GM19455 (cell line): ENCODE measurements at regions not wholly inside any gene's neighbourhood (a gene's known extent, or its start where the extent isn't known, plus 50 kb on each side); places are given as distances from the start of the nearest gene placed in this dataset.
"Not testable (repeated sequence)": the region's sequence is repeated elsewhere in the genome, so short reads cannot be mapped to it uniquely, and the experiment has no call there.

Experiments
- ATAC-seq: cut with Tn5 transposase; IDR thresholded peaks from one replicate; pipeline ENCODE4 v1.9.1; 2021; ENCODE audit not compliant: unreplicated experiment

- not testable (repeated sequence) for ATAC-seq
Measured at GRCh38 chr16:88161623-88162275, 210.5 kb downstream of the BANP start.

GRCh38 chr16:88162778-88163177 lies 211.5 kb downstream of the BANP start:
- not testable (repeated sequence) for ATAC-seq

- not testable (repeated sequence) for ATAC-seq
Measured at GRCh38 chr16:88164196-88165039, 213.2 kb downstream of the BANP start.

- ATAC-seq = not testable (repeated sequence)
Measured at GRCh38 chr16:88165040-88165544, 213.9 kb downstream of the BANP start.

GRCh38 chr16:88165683-88166082 lies 214.4 kb downstream of the BANP start:
- not testable (repeated sequence) for ATAC-seq

GRCh38 chr16:88166209-88166773 lies 215.1 kb downstream of the BANP start:
- not testable (repeated sequence) for ATAC-seq

- not testable (repeated sequence) for ATAC-seq
Measured at GRCh38 chr16:88167798-88168556, 214.8 kb upstream of the ZNF469 start.

- ATAC-seq = not testable (repeated sequence)
Measured at GRCh38 chr16:88168557-88168949, 214.2 kb upstream of the ZNF469 start.

GRCh38 chr16:88169136-88169830 lies 213.5 kb upstream of the ZNF469 start:
- ATAC-seq = not testable (repeated sequence)

- ATAC-seq = not testable (repeated sequence)
Measured at GRCh38 chr16:88169831-88170165, 213.0 kb upstream of the ZNF469 start.

GRCh38 chr16:88170528-88170991 lies 212.2 kb upstream of the ZNF469 start:
- ATAC-seq = no peak

GRCh38 chr16:88171126-88171525 lies 211.6 kb upstream of the ZNF469 start:
- not testable (repeated sequence) for ATAC-seq

GRCh38 chr16:88176184-88176583 lies 206.6 kb upstream of the ZNF469 start:
- ATAC-seq = not testable (repeated sequence)

GRCh38 chr16:88176591-88177180 lies 206.1 kb upstream of the ZNF469 start:
- not testable (repeated sequence) for ATAC-seq

GRCh38 chr16:88178251-88178650 lies 204.5 kb upstream of the ZNF469 start:
- not testable (repeated sequence) for ATAC-seq

- not testable (repeated sequence) for ATAC-seq
Measured at GRCh38 chr16:88178896-88179295, 203.9 kb upstream of the ZNF469 start.

- ATAC-seq = not testable (repeated sequence)
Measured at GRCh38 chr16:88182967-88183881, 199.5 kb upstream of the ZNF469 start.

GRCh38 chr16:88184053-88184452 lies 198.7 kb upstream of the ZNF469 start:
- ATAC-seq = not testable (repeated sequence)
